ENCODE measurements at regions not wholly inside any gene's neighbourhood (a gene's known extent, or its start where the extent isn't known, plus 50 kb on each side); places are given as distances from the start of the nearest gene placed in this dataset.
"Not testable (repeated sequence)": the region's sequence is repeated elsewhere in the genome, so short reads cannot be mapped to it uniquely, and the experiment has no call there.

- not testable (repeated sequence) for TF ChIP-seq CTCF (IDR thresholded peaks at IDR 0.05; ENCODE audit: extremely low read depth in 1 of 2, insufficient read depth in 1 of 2, low read depth in 1 of 2, low read length in 2 of 2); POLR2A (IDR thresholded peaks at IDR 0.05; ENCODE audit: low read depth, low read length); EZH2 (IDR thresholded peaks at IDR 0.05; ENCODE audit: borderline replicate concordance, low read depth, low read length, severe bottlenecking); MYC (IDR thresholded peaks at IDR 0.05; ENCODE audit: low read depth, low read length); POLR2AphosphoS5 (IDR thresholded peaks at IDR 0.05; ENCODE audit: insufficient read depth, low read depth, low read length); JUN (IDR thresholded peaks at IDR 0.05; ENCODE audit: borderline replicate concordance, insufficient read depth, insufficient read length, low read depth); FOS (IDR thresholded peaks at IDR 0.05; ENCODE audit: borderline replicate concordance, insufficient read depth, low read length); GATA2 (IDR thresholded peaks at IDR 0.05; ENCODE audit: insufficient read depth, insufficient read length, low read depth, low read length); MAX (IDR thresholded peaks at IDR 0.05; ENCODE audit: insufficient read depth, insufficient read length)
Measured at GRCh38 chr9:42269171-42269570, 85.7 kb downstream of the SPATA31A6 start.
